Cerebellar nuclear complex (tissue), 1 donor: ENCODE measurements at regions not wholly inside any gene's neighbourhood (a gene's known extent, or its start where the extent isn't known, plus 50 kb on each side); places are given as distances from the start of the nearest gene placed in this dataset.

Experiments used
- DNase-seq, 2 experiments: peaks; one replicate each; lab custom pipeline; 2025; lab: John Stamatoyannopoulos, UW

- DNase-seq, result no peak
Measured at GRCh38 chr13:104854698-104855097, 1680.8 kb downstream of the EFNB2 start.

- no peak for DNase-seq
Measured at GRCh38 chr13:104854007-104854406, 1681.5 kb downstream of the EFNB2 start.

GRCh38 chr13:104847922-104848321, 1687.5 kb downstream of the EFNB2 start:
- no peak for DNase-seq

GRCh38 chr13:104843401-104843800, 1692.1 kb downstream of the EFNB2 start:
- no peak for DNase-seq

- DNase-seq, result no peak
Measured at GRCh38 chr13:104841110-104841509, 1694.4 kb downstream of the EFNB2 start.

- DNase-seq, result no peak
Measured at GRCh38 chr13:104837756-104838155, 1697.7 kb downstream of the EFNB2 start.

GRCh38 chr13:104833221-104833620, 1702.2 kb downstream of the EFNB2 start:
- no peak for DNase-seq

- DNase-seq, result no peak
Measured at GRCh38 chr13:104832231-104832630, 1703.2 kb downstream of the EFNB2 start.

GRCh38 chr13:104831831-104832230, 1703.6 kb downstream of the EFNB2 start:
- no peak for DNase-seq

GRCh38 chr13:104823709-104824108, 1711.8 kb downstream of the EFNB2 start:
- no peak for DNase-seq

GRCh38 chr13:104823071-104823470, 1712.4 kb downstream of the EFNB2 start:
- no peak for DNase-seq

GRCh38 chr13:104817271-104817670, 1718.2 kb downstream of the EFNB2 start:
- DNase-seq, result no peak

GRCh38 chr13:104816726-104817125, 1718.7 kb downstream of the EFNB2 start:
- DNase-seq, result no peak

- DNase-seq, result no peak
Measured at GRCh38 chr13:104810242-104810641, 1725.2 kb downstream of the EFNB2 start.

- no peak for DNase-seq
Measured at GRCh38 chr13:104809483-104809882, 1726.0 kb downstream of the EFNB2 start.

- DNase-seq, result no peak
Measured at GRCh38 chr13:104805346-104805745, 1730.1 kb downstream of the EFNB2 start.

GRCh38 chr13:104799152-104799551, 1732.9 kb upstream of the SLC10A2 start:
- DNase-seq, result no peak

- no peak for DNase-seq
Measured at GRCh38 chr13:104798486-104798885, 1732.3 kb upstream of the SLC10A2 start.

- no peak for DNase-seq
Measured at GRCh38 chr13:104796581-104796980, 1730.4 kb upstream of the SLC10A2 start.

- no peak for DNase-seq
Measured at GRCh38 chr13:104785952-104786351, 1719.7 kb upstream of the SLC10A2 start.

GRCh38 chr13:104784891-104785290, 1718.7 kb upstream of the SLC10A2 start:
- DNase-seq, result no peak

- DNase-seq, result no peak
Measured at GRCh38 chr13:104782741-104783140, 1716.5 kb upstream of the SLC10A2 start.

- no peak for DNase-seq
Measured at GRCh38 chr13:104779311-104779993, 1713.2 kb upstream of the SLC10A2 start.

GRCh38 chr13:104773775-104774174, 1707.6 kb upstream of the SLC10A2 start:
- no peak for DNase-seq
